HG02678 (cell line): ENCODE measurements at regions not wholly inside any gene's neighbourhood (a gene's known extent, or its start where the extent isn't known, plus 50 kb on each side); places are given as distances from the start of the nearest gene placed in this dataset.
A peak's percentile ranks its signal among the peaks of the same experiment; 100 is the strongest.

ENCODE experiments used
- ATAC-seq: cut with Tn5 transposase; IDR thresholded peaks from one replicate; pipeline ENCODE4 v1.9.1; 2021; ENCODE audit warnings: mild to moderate bottlenecking, moderate library complexity; ENCODE audit not compliant: unreplicated experiment

DNA sequence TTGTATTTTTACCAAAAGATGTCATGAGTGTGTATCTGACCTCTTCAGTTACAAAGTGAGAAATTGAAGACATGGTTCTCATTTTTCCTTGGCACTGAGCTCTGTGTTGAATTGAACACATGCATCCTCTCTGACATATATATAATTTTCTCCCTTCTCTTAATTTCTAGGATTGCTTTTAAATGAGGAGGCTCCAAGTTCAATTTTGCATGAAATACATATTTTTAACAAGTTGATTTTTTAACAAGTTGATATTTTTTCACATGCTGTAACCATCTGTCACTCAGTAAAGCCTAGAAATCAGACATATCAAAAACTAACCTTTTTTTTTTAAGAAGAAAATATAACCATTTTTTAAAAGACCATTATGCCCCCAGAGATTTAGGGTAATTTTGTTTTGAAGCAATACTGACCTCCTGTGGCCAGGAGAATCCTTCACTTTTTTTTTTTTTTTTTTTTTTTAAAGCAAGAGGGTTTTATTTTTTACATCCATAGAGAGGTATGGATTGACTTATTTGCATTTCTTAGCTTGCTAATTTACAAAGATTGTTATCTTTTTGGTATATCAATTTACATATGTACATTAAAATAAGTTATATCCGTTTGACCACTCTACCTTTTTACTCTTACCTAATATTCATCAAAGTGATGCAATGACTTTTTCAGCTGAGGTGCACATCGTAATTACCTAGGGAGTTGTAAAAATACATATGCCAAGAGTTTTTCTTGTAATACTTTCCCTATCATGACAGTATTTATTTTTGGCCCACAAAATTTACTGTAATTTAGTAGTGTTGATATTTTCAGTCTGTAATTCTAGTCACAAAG is 161.8 kb downstream of the SOCS6 start:
- ATAC-seq = no peak

DNA sequence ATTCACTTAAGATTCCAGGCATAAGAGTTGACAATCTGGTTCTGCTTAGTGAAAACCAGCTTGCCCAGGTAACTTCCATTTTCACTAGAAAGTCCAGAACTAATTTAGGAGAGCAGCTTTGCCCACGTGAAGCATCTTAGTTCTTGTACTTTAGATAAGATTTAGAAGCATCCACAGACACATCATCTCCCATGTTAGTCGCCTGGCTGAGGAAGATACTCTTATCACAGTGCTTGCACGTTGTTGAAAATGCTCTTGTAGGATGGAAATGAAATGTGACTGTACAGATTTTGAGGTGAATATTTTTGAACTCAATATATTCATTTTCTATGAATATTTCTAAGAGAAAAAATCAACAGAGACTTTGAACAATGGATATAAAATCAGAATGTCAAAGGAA is 159.7 kb downstream of the SOCS6 start:
- no peak for ATAC-seq

DNA sequence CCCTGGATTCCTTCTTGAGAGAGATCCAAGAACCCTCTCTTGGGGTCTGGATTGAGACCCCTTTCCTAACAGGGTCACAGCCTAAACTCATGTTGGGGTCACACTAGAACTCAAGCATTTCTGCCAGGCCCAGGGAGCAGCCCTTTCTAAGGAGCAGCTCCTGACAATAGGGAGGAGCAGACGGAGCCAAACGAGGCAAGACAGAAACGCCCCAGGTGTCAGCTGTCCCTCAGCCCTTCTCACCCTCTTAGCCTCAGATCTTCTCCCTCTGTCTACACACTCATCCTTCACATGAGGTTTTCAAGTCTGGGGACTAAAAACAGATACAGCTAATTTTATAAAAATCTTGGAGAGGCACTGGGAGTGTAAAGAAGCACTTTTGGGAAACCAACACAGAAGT is 157.2 kb downstream of the SOCS6 start:
- no peak for ATAC-seq

DNA sequence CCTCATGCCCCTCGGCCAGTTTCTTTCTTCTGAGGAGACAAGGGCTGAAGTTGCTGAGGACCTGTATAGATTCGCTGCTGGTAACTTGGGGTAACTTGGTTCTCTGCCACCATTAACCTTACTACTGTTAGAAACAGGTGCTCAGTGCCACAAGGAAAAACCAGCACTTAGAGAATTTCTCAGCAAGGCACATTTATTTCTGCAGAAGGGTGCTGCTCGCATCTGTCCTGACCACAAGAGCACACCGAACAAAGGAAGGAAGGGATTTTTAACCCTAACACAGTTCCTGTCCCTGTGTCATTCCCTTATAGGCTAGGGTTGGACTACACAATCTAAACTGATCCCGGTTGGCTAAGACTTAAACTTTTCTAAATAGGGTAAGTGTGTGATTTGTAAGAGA is 154.1 kb downstream of the SOCS6 start:
- ATAC-seq = no peak

DNA sequence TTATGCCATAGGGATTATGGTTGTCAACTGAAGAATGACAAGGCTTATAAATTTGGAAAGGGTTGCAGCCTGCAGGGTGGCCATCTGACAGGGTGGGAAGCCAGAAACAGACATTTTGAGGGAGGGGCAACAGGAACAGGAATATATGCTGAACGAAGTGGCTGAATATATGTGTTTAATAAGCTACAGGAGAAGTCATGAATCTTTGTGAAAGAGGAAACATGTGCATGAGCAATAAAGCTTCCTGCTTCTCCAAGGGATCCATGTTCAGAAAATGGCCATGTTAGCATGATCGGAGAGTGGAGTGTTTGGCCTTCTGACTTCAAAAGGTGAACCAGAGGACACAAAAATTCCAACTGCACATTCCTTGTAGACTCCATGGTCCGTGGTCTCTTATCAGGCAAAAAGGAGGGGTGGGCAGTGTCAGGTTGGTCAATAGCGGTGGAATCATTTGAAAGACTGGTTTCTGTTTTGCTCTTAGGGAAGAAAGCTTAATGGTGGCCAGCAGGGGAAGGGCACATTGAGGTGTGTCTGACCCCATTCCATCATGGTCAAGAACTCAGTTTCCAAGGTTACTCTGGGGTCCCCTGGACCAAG is 144.1 kb downstream of the SOCS6 start:
- no peak for ATAC-seq

DNA sequence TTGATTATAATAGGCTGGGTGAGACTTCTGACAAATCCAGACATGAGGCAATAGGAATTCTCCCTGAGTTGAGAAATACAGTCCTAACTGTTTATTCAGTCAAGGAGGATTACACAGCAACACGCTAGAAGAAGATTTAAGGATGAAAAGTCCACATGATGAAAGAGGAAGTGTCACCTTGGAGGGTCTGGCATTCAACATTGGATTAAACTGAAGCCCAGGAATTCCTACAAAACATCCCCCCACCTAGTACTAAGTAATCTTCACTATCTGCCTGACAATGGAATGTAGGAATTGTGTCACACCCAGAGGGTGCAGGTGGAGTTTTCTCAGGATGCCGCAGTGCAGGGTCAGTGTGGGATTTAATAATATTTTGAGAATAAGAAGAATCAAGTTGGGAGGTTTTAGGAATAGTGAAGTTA is 142.4 kb downstream of the SOCS6 start:
- no peak for ATAC-seq

DNA sequence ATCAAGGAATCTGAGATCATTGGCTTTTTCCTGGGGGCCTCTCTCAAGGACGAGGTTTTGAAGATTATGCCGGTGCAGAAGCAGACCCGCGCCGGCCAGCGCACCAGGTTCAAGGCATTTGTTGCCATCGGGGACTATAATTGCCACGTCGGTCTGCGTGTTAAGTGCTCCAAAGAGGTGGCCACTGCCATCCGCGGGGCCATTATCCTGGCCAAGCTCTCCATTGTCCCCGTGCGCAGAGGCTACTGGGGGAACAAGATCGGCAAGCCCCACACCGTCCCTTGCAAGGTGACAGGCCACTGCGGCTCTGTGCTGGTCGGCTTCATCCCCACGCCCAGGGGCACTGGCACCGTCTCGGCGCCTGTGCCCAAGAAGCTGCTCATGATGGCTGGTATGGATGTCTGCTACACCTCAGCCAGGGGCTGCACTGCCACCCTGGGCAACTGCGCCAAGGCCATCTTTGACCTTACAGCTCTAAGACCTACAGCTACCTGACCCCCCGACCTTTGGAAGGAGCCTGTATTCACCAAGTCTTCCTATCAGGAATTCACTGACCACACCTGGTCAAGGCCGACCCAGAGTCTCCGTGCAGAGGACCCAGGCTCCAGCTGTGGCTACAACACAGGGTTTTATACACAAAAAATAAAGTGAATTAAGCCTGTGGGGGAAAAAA is 141.8 kb downstream of the SOCS6 start:
- ATAC-seq = no peak

DNA sequence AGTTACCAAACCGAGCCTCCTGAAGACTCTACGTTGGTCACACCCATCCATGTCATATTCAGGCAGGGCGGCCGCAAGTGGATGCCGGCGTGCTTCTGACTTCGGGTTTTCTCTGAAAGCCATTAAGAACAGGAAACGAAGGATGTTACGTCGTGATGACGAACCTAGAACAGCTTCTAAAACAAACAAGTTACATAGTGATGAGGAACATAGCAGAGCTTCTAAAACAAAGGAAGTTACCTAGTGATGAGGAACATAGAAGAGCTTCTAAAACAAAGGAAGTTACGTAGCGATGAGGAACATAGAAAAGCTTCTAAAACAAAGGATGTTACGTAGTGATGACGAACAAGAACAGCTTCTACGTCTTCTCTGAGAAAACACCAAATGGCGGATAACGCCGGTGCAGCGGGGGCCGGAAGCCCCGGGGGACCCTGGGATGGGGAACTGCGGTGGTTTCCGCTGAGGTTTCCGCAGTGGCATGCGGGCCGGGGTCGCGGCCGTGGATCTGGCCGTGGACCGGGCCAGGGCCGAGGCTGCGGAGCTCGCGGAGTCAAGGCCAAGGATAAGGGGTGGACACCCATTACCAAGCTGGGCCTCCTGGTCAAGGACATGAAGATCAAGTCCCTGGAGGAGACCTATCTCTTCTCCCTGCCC is 141.1 kb downstream of the SOCS6 start:
- ATAC-seq = no peak

DNA sequence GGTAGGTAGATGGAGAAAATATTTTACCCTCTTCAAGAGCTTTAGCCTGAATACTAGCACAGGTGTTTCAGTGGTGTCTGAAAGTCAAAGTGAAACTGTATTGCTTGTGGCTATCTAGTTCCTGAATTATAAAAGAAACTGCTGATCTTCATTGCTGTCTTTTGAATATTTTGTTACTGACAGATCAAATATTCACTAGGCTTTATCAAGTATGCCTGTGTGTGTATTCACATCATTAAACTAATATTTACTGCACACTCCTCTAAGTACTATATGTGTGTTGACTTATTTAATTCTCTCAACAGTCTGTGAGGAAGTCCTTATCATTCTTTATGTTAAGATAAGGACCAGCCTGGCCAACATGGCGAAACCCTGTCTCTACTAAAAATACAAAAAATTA is 139.6 kb downstream of the SOCS6 start:
- peak; percentile 99 for ATAC-seq

DNA sequence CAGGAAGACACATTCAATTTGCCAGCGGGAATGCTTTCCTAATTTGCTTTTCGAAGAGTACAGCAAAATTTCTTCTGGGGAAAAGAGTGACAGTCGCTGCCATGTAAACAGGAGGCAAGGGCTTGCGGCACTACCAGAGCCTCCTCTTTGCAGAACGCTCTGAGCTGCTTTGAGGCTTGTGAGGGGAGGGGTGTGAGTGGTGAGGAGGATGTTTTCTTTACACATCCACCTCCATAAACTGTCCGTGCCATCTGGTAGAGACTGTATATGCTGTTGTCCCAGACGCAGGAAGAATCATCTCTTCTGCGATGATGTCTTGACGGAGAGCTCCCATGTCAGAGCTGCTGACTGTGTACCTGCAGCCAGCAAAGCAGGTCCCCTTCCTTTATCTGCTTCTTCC is 138.0 kb downstream of the SOCS6 start:
- ATAC-seq = no peak

DNA sequence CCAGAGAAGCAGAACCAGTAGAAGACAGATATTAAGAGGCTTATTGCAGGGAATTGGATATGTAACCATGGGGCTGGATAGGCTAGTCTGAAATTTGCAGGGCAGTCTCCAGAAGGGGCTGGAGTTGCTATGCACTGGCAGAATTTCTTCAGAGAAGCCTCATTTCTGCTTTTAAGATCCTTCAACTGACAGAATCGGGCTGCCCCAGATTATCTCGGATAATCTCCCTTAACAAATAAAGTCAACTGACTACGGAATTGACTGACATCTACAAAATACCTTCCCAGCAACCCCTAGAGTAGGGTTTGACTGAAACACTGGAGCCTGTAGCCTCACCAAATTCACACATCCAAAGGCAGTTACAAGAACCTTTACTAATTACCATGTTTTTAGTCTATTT is 136.4 kb downstream of the SOCS6 start:
- no peak for ATAC-seq

DNA sequence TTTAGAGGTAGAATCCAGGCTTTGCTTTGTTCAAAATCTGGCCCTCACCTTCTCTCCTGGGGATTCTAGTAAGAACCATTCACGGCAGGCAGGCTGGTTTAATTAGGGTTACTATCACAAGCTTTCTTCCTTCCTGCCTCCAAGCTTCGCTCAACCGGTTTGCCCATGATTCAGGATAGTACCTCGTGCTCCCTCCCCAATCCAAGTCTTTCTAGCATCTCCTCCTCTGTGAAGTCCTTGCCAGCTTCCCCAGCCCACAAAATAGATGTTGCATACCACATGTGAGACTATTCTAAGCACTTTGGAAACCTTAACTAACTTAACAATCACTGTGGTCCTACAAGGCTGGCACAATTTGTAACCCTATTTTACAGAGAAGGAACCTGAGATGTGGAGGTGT is 135.1 kb downstream of the SOCS6 start:
- no peak for ATAC-seq

DNA sequence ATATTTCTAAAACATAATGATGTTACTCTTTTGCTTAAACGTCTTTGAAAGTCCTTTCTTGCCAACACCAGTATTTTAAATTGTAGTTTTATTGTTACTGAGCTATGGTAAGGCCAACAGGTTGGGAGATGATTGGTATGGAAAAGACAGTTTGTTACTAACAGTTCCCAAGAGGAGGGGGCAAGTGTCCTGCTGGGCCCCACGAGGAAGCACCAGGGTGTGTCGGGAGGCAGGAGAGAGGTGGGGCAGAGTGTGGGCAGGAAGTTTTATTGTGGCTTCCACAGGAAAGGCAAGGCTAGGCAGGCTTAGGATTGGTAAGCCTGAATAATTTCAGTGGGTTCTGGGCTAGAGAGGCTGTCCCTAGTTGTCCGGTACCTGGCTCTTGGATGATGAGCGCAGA is 134.3 kb downstream of the SOCS6 start:
- ATAC-seq = no peak

DNA sequence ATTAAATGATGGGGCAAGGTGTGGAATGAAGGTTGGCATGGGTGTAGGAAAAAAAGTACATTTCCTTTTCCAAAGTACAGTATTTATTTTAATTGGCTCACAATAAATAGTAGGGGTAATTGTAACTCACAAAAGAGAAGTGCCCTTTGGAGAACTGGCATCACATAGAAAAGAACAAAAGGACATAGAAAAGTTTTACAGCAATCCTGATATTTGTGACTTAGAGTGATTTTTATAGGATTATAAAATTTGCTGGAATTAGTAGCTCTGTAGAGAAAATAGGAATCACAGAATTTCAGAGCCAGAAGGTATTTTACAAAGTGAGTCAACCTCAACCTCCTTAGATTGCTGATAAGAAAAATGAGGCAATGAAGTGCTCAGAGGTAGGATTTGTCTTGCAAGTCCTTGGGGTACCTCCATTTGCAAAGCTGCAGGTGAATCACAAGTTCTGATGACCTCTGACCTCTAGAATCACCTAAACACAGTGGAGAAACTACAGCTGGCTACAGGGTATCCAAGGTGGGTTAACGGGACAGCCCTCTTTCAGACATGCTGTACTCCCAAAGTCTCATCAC is 133.6 kb downstream of the SOCS6 start:
- ATAC-seq = no peak

DNA sequence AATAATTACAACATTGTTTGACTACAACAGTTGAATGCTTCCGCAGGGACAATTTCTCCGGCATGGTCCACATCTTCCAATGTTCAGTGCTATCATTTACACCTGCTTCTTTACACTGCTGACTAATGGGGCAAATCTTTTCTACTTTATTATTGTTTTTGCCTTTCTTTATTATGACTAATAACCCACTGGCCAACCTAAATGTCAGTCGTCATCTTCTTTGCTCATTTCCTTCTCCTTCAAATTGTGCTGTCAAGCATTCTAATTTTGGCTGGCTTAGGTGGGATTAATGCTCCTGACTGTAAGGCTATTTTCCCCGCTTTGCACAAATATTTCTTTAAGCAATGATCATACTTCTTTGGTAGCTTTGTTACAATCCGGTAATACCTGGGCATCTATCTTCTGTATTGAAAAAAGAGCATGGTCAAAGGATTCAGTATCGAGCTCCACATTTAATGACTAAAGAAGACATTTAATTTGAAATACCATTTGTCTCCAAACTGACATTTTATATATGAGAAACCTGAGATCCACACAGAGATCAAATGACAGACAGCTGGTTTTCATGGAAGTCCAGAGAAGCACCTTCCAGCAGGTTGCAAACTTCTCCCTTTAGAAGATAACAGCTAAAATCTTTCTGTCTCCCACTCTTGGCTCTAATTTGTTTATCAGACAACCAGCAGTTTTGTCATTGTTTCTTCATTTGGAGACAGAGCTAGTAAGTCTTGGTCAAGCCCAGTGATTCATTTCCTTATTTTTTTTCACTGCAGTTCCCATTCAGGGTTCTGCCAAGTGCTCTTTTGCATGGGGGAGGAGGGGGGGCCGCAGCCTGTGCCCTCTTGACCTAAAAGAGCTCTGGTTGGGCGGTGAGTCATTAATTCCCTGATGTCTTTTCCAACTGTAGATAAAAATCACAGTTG is 132.9 kb downstream of the SOCS6 start:
- no peak for ATAC-seq

DNA sequence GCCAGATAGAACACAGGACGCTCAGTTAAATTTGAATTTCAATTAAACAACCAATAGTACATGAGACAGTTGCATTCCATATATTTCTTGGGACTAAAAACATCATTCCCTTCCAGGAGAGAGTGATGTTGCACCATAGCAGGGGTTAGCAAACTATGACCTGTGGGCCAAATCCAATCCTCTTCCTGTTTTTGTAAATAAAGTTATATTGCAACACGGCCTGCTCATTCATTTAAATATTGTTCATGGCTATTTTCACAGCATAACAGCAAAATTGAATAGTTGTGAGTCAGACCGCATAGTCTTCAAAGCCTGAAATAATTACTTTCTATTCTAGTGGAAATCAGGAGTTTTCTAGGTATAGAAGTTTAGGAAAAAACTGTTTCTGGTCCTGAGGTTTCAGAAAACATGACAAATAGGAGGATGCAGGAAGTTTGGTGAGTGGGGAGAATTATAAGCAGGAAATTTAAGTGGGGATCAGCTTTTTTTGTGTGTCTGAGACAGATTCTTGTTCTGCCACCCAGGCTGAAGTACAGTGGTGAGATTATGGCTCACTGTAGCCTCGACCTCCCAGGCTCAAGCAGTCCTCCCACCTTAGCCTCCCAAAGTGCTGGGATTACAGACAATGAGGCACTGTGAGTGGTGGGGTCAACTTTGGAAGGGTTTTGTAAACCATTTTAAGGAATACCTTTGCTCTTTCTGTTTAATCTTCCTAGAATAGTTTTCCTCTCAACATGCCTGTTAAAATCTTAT is 131.5 kb downstream of the SOCS6 start:
- no peak for ATAC-seq

DNA sequence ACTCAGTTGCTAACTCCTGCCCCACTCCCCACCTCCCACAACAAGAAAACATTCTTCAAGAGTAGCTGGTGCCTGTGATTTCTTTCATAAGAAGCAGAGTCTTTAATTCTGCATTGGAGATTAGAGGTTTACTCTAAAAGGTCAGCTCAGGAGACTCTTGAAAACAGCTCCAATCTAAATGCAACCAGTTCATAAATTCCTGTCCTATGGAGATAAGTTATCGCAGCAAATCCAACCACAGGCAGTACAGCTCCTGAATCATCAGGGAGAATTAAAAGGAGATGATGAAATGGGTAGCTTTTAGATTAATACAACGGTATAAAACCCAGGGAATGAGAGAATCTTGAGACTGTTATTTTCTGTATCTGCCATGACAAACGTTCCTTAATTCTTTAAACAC is 130.7 kb downstream of the SOCS6 start:
- ATAC-seq = no peak

DNA sequence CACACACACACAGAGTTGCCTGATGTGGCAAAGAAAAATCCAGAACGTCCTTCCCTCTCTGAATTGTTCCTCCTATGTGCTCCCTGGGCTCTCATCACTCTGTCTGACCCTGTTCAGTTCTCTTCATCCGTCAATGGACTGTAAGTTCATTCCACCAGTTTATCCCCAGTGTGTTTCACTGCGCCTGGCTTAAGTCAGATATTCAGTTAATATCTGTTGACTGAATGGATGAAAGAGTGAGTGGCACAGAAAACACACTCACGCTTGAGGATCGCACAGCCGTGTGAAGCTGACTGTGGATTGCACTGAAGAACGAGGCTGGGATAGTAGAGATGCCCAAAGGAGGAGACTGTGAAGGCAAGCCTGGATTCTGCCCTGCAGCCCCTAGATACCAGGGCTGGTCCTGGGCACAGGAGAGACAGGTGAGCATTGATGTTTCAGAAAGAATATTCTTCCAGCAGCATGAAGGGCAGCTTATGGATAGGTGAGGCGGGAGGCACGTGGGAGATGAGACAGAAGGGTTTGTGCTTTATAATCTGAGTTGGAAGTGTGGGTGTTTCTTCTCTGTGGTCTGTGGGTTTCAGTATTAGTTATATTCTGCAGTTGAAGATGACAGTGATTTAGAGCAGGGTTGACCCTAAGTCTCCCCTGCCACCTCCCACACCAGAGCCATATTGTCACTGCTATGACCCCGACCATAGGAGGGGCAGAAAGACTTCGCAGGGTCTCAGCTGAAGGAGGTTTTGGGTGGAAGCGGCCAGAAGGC is 129.9 kb downstream of the SOCS6 start:
- ATAC-seq = peak; percentile 98

DNA sequence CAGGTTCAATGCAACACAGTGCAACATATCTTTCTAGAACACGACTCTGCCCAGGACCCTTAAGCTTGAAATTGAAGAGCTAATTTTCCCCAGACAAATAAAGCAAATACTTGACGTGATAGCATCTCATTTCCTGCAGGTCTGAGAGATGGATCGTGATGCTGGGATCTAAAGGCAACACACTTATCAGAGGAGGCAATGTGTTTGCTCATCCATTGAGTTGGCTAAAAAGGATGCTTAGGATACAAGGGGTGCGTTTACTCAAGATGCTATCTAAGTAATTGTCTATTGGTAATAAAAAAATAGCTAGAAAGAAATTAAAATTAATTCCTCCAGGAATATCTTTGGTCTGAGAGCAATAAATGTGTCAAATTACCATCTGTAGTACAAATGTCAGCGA is 129.0 kb downstream of the SOCS6 start:
- ATAC-seq = no peak
